ENCODE measurements at regions not wholly inside any gene's neighbourhood (a gene's known extent, or its start where the extent isn't known, plus 50 kb on each side); places are given as distances from the start of the nearest gene placed in this dataset.

GRCh38 chr15:97012986-97013385, 682.5 kb downstream of the NR2F2 start:
- H3K27ac ChIP-seq (ENCODE audit: low read length), result no peak overlapping the region
- H3K9ac ChIP-seq (ENCODE audit: low read length), result no peak overlapping the region
- no peaks in the 10 kb centered on the region for H4K20me1 ChIP-seq (ENCODE audit: insufficient read depth, low read length)
- H2AFZ ChIP-seq (ENCODE audit: low read length), result no peak overlapping the region
- no peak overlapping the region for H3K4me3 ChIP-seq (ENCODE audit: low read length)
- no peaks in the 10 kb centered on the region for H3K9me3 ChIP-seq (replicated peaks; ENCODE audit: insufficient read depth, low read length)
- no peak for TF ChIP-seq EZH2phosphoT487 (IDR thresholded peaks at IDR 0.05; ENCODE audit: low read length)
- TF ChIP-seq CTCF (IDR thresholded peaks at IDR 0.05; ENCODE audit: low read length), result no peak
- TF ChIP-seq EZH2 (optimal IDR thresholded peaks at IDR 0.05; ENCODE audit: low read depth, low read length), result no peak
- H3K79me2 ChIP-seq (ENCODE audit: low read length), result no peaks in the 10 kb centered on the region
- no peaks in the 10 kb centered on the region for H3K36me3 ChIP-seq (replicated peaks; ENCODE audit: insufficient read depth, low read length)
- H3K9me2 ChIP-seq (replicated peaks; ENCODE audit: insufficient read depth, low read length), result no peaks in the 10 kb centered on the region
- no peak for DNase-seq
- no peaks in the 10 kb centered on the region for H3K4me1 ChIP-seq (ENCODE audit: low read length)
- no peaks in the 10 kb centered on the region for H3F3A ChIP-seq (ENCODE audit: insufficient read depth, low read length)
- H3K4me2 ChIP-seq (ENCODE audit: low read depth, low read length), result no peak overlapping the region
- no peaks in the 10 kb centered on the region for H3K27me3 ChIP-seq (replicated peaks; ENCODE audit: insufficient read depth, low read length)

DNA sequence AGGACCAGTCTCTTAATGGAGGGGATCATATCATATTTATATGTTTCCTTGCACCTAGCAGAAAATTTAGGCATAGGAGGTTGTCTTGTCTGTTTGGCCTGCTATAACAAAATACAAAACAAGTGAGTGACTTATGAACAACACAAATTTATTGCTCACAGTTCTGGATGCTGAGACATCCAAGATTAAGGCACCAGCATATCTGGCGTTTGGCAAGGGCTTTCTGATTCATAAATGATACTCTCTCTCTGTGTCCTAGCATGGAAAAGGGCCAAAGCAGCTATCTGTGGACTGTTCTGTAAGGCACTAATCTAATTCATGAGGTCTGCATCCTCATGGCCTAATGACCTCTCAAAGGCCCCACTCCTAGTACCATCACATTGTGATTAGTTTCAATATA, 683.0 kb downstream of the NR2F2 start:
- Histone ChIP-seq H3K36me3 (replicated peaks; ENCODE audit: insufficient read depth, low read length) (no peaks in the 10 kb centered on the region), H3K27me3 (replicated peaks; ENCODE audit: insufficient read depth, low read length) (no peaks in the 10 kb centered on the region), H3K4me1 (ENCODE audit: low read length) (no peaks in the 10 kb centered on the region), H3F3A (ENCODE audit: insufficient read depth, low read length) (no peaks in the 10 kb centered on the region), H4K20me1 (ENCODE audit: insufficient read depth, low read length) (no peaks in the 10 kb centered on the region), H3K9me2 (replicated peaks; ENCODE audit: insufficient read depth, low read length) (no peaks in the 10 kb centered on the region), H3K9ac (ENCODE audit: low read length) (no peak overlapping the region), H3K4me2 (ENCODE audit: low read depth, low read length) (no peak overlapping the region), H3K4me3 (ENCODE audit: low read length) (no peak overlapping the region), H2AFZ (ENCODE audit: low read length) (no peak overlapping the region), H3K9me3 (replicated peaks; ENCODE audit: insufficient read depth, low read length) (no peaks in the 10 kb centered on the region), H3K79me2 (ENCODE audit: low read length) (no peaks in the 10 kb centered on the region), H3K27ac (ENCODE audit: low read length) (no peak overlapping the region)
- DNase-seq, result no peak
- TF ChIP-seq CTCF (IDR thresholded peaks at IDR 0.05; ENCODE audit: low read length), result no peak

GRCh38 chr15:97014001-97014400, 683.5 kb downstream of the NR2F2 start:
- Histone ChIP-seq H4K20me1 (ENCODE audit: insufficient read depth, low read length) (no peaks in the 10 kb centered on the region), H3K9me2 (replicated peaks; ENCODE audit: insufficient read depth, low read length) (no peaks in the 10 kb centered on the region), H3K79me2 (ENCODE audit: low read length) (no peaks in the 10 kb centered on the region), H3K4me1 (ENCODE audit: low read length) (no peaks in the 10 kb centered on the region), H3K27me3 (replicated peaks; ENCODE audit: insufficient read depth, low read length) (no peaks in the 10 kb centered on the region), H3K27ac (ENCODE audit: low read length) (no peak overlapping the region), H3K36me3 (replicated peaks; ENCODE audit: insufficient read depth, low read length) (no peaks in the 10 kb centered on the region), H2AFZ (ENCODE audit: low read length) (no peak overlapping the region), H3K4me3 (ENCODE audit: low read length) (no peak overlapping the region), H3K9ac (ENCODE audit: low read length) (no peak overlapping the region), H3K4me2 (ENCODE audit: low read depth, low read length) (no peak overlapping the region), H3K9me3 (replicated peaks; ENCODE audit: insufficient read depth, low read length) (no peaks in the 10 kb centered on the region), H3F3A (ENCODE audit: insufficient read depth, low read length) (no peaks in the 10 kb centered on the region)
- TF ChIP-seq CTCF (IDR thresholded peaks at IDR 0.05; ENCODE audit: low read length) (no peak), EZH2phosphoT487 (IDR thresholded peaks at IDR 0.05; ENCODE audit: low read length) (no peak), EZH2 (optimal IDR thresholded peaks at IDR 0.05; ENCODE audit: low read depth, low read length) (no peak)
- DNase-seq, result no peak

GRCh38 chr15:97023488-97023844, 693.0 kb downstream of the NR2F2 start:
- no peaks in the 10 kb centered on the region for H3K4me1 ChIP-seq (ENCODE audit: low read length)
- no peaks in the 10 kb centered on the region for H3F3A ChIP-seq (ENCODE audit: insufficient read depth, low read length)
- H3K36me3 ChIP-seq (replicated peaks; ENCODE audit: insufficient read depth, low read length), result no peaks in the 10 kb centered on the region
- H3K9me2 ChIP-seq (replicated peaks; ENCODE audit: insufficient read depth, low read length), result no peaks in the 10 kb centered on the region
- no peaks in the 10 kb centered on the region for H3K9me3 ChIP-seq (replicated peaks; ENCODE audit: insufficient read depth, low read length)
- H3K79me2 ChIP-seq (ENCODE audit: low read length), result no peaks in the 10 kb centered on the region
- no peak for DNase-seq
- TF ChIP-seq EZH2phosphoT487 (IDR thresholded peaks at IDR 0.05; ENCODE audit: low read length), result no peak
- TF ChIP-seq EZH2 (optimal IDR thresholded peaks at IDR 0.05; ENCODE audit: low read depth, low read length), result no peak
- TF ChIP-seq CTCF (IDR thresholded peaks at IDR 0.05; ENCODE audit: low read length), result no peak
- no peaks in the 10 kb centered on the region for H4K20me1 ChIP-seq (ENCODE audit: insufficient read depth, low read length)
- H3K9ac ChIP-seq (ENCODE audit: low read length), result no peak overlapping the region
- no peaks in the 10 kb centered on the region for H3K27me3 ChIP-seq (replicated peaks; ENCODE audit: insufficient read depth, low read length)
- no peak overlapping the region for H3K27ac ChIP-seq (ENCODE audit: low read length)
- H3K4me3 ChIP-seq (ENCODE audit: low read length), result no peak overlapping the region
- H3K4me2 ChIP-seq (ENCODE audit: low read depth, low read length), result no peak overlapping the region
- no peak overlapping the region for H2AFZ ChIP-seq (ENCODE audit: low read length)

Data from MM.1S (cell line).